Fibroblast of mammary gland (primary cell): ENCODE measurements at regions not wholly inside any gene's neighbourhood (a gene's known extent, or its start where the extent isn't known, plus 50 kb on each side); places are given as distances from the start of the nearest gene placed in this dataset.
A peak's percentile ranks its signal among the peaks of the same experiment; 100 is the strongest.

Experiments used
- DNase-seq: peaks from one replicate; pipeline ENCODE4 v3.0.0-alpha.2; 2010; ENCODE audit warnings: low read depth
- H3K4me3 ChIP-seq: 2 replicates; pipeline ENCODE4 v1.5.1; 2011; ENCODE audit warnings: low read depth, mild to moderate bottlenecking, low read length, moderate library complexity; ENCODE audit not compliant: control insufficient read depth
- TF ChIP-seq, protein P1 (sequence below): conservative IDR thresholded peaks from 2 replicates; pipeline ENCODE4 v1.5.1; 2011; ENCODE audit warnings: low read depth, low read length, inconsistent platforms; ENCODE audit not compliant: control insufficient read depth, insufficient read depth

DNA sequence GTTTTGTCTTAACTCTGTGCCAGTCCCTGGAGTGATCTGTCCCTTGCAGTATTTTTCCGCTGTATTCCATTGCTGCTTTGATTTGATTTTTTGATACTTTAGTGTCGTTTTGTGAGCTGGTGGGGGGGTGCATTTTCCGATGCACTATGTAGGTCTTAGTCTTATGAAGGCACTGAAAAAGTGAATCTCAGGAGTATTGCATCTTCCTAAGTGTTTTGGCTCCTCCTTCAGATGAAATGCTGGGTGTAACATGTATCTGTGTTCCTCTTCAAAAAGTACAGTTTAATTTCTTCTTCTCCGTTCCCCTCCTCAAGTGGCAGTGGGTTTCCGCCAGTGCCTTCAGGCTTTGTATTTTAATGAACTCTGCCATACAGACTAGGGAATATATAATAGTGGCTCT lies 580.7 kb upstream of the GJE1 start:
- DNase-seq = peak; percentile 34
- H3K4me3 ChIP-seq = no peak overlapping the region
- TF ChIP-seq, protein P1, sequence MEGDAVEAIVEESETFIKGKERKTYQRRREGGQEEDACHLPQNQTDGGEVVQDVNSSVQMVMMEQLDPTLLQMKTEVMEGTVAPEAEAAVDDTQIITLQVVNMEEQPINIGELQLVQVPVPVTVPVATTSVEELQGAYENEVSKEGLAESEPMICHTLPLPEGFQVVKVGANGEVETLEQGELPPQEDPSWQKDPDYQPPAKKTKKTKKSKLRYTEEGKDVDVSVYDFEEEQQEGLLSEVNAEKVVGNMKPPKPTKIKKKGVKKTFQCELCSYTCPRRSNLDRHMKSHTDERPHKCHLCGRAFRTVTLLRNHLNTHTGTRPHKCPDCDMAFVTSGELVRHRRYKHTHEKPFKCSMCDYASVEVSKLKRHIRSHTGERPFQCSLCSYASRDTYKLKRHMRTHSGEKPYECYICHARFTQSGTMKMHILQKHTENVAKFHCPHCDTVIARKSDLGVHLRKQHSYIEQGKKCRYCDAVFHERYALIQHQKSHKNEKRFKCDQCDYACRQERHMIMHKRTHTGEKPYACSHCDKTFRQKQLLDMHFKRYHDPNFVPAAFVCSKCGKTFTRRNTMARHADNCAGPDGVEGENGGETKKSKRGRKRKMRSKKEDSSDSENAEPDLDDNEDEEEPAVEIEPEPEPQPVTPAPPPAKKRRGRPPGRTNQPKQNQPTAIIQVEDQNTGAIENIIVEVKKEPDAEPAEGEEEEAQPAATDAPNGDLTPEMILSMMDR = no peak

DNA sequence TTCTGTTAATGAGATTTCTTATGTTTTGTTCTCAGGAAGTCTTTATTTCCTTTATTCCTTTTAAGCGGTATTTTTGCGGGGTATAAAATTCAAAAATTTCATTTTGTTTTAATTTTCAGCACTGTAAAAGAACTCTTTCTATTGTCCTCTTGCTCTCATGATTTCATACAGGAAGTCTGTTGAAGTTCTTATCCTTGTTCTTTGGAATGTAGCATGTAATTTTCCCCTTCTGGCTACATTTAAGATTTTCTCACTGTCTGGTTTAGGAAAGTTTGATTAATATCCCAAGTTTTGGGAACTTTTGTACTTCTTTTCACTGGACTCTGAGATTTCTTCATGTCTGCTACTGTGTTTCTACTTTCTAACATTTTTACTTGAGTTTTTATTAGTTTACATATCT lies 581.4 kb upstream of the GJE1 start:
- TF ChIP-seq, protein P1 = no peak
- no peak for DNase-seq
- H3K4me3 ChIP-seq = no peak overlapping the region

GRCh38 chr6:141550471-141550870 lies 582.3 kb upstream of the GJE1 start:
- no peak overlapping the region for H3K4me3 ChIP-seq
- peak; percentile 50 for DNase-seq
- TF ChIP-seq, protein P1 = no peak

DNA sequence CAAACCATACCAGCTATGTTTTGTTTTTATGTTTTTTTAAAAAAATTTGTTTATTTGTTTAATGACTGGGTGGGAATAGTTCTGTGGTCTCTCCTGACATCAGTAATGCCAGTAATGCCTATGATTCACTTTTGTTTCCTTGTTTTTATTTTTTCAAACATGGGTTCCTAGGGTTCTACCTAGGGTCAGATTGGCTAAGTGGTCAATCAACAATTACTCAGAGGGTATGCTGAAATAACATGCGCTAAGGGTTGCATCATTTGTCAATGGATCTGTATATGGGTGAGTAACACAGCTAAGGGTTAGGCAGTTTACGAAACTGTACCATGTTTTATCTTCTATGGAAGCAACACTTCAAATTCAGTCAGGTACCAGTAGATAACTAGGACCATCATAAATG lies 583.8 kb upstream of the GJE1 start:
- H3K4me3 ChIP-seq = no peak overlapping the region
- TF ChIP-seq, protein P1 = no peak
- DNase-seq = peak; percentile 96

DNA sequence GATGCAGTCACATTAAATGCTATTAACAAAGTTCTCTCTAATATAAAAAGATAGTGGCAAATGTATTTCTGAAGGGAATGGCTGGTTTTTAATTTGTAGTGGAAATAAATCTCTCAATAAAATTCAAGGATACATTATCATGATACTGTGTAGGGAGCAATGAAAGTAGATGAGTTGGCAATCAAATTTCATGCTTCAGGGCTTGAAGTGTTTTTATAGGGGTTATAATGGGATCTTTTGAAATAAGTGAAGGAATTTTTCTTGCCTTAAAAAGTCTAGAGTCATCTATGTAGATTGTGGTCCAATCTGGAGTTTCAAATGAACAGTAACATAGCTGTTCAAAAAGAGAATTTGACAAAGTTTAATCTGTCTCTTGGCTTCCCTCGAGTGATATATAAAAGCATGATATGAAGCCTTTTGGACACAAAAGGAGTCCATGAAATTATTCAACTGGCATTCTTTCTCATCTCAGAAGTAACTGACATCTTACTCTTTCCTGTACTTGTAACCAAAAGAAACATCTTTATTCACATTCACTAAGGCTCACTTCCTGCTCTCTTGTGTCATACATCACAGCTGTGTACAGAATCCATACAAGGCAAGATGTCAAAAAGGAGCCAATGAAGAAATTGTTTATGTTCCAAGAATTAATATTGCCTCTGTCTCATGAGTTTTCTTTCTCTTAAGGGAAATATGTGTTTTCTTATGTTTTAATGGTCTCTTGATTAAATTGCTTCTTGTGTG lies 591.0 kb upstream of the GJE1 start:
- no peak overlapping the region for H3K4me3 ChIP-seq
- DNase-seq = peak; percentile 35
- TF ChIP-seq, protein P1 = no peak

- no peak overlapping the region for H3K4me3 ChIP-seq
- DNase-seq = no peak
- TF ChIP-seq, protein P1 = no peak
These were observed 592.5 kb upstream of the GJE1 start for GRCh38 chr6:141540207-141540606.

DNA sequence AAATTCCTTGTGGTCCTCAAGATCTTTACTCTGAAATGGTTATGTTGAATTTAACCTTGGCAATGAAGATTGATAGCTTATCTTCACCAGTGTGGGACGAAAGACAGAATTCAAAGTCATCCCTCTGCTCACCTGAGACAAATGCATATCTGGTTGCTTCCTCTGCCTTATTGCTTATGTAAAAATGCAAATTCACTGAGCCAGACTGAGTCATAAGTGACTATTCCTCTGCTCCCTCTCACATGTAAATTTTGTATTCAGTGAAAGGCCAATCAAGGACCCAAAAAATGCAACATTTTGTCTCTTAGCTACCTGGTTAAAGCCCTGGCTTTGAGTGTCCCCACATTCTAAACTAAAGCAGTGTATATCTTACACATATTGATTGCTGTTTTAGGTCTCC lies 593.1 kb upstream of the GJE1 start:
- TF ChIP-seq, protein P1 = no peak
- H3K4me3 ChIP-seq = no peak overlapping the region

More for the DNA sequence above, 593.1 kb upstream of the GJE1 start:
- peak; percentile 34 for DNase-seq
